ENCODE measurements at regions not wholly inside any gene's neighbourhood (a gene's known extent, or its start where the extent isn't known, plus 50 kb on each side); places are given as distances from the start of the nearest gene placed in this dataset.

DNA sequence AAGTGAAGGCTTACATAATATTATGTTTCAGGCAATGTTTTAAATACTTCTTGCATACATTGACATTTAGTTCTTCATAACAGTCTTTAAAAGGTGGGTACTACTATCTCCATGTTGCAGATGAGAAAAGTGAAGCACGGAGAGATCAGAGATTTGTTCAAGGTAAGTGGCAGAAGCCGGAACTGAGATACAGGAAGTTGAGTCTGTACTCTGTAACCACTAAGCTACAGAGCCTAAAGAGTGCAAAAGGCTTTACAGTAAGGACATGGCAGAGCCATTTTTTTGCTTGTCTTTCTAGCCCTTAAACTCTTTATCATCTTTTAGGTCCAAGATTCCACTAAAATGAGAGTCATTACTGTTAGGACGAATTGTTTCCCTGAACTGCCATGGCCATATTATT lies 186.5 kb upstream of the PEX5L start:
- ChIA-PET CTCF (no interaction called here), POLR2A (no interaction called here)
- TF ChIP-seq, protein P1, sequence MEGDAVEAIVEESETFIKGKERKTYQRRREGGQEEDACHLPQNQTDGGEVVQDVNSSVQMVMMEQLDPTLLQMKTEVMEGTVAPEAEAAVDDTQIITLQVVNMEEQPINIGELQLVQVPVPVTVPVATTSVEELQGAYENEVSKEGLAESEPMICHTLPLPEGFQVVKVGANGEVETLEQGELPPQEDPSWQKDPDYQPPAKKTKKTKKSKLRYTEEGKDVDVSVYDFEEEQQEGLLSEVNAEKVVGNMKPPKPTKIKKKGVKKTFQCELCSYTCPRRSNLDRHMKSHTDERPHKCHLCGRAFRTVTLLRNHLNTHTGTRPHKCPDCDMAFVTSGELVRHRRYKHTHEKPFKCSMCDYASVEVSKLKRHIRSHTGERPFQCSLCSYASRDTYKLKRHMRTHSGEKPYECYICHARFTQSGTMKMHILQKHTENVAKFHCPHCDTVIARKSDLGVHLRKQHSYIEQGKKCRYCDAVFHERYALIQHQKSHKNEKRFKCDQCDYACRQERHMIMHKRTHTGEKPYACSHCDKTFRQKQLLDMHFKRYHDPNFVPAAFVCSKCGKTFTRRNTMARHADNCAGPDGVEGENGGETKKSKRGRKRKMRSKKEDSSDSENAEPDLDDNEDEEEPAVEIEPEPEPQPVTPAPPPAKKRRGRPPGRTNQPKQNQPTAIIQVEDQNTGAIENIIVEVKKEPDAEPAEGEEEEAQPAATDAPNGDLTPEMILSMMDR (IDR thresholded peaks at IDR 0.05; ENCODE audit: insufficient read depth, low read depth, low read length) = no peak
- no peak for DNase-seq (ENCODE audit: low read depth)
- Histone ChIP-seq H3K27me3 (ENCODE audit: control insufficient read depth, insufficient read depth, low read length) (no peaks in the 10 kb centered on the region), H3K36me3 (ENCODE audit: control insufficient read depth, insufficient read depth, low read length) (no peaks in the 10 kb centered on the region), H3K4me3 (ENCODE audit: low read depth, low read length) (no peak overlapping the region)

DNA sequence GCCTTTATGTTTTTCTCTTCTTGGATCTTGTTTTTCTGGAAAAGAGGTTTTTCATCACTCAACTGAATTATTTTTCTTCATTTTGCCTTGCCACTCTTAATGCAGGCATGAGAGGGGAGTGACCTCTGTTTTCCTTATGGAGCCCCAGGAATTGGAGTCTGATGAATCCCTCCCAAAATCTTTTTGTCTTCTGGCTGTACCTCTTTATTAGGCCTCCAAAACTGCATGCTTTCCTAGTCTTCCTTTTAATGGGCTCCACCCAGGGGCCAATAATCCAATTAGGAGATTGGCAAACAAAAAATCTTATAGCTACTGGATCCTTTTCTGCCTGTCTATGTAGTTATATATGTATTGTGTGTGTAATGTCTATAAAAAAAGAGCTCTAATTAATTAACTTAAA lies 192.4 kb upstream of the PEX5L start:
- no peak for DNase-seq (ENCODE audit: low read depth)
- CTCF ChIA-PET = no interaction called here
- Histone ChIP-seq H3K4me3 (ENCODE audit: low read depth, low read length) (no peak overlapping the region), H3K36me3 (ENCODE audit: control insufficient read depth, insufficient read depth, low read length) (no peaks in the 10 kb centered on the region), H3K27me3 (ENCODE audit: control insufficient read depth, insufficient read depth, low read length) (no peaks in the 10 kb centered on the region)
- POLR2A ChIA-PET = no interaction called here
- TF ChIP-seq, protein P1 (IDR thresholded peaks at IDR 0.05; ENCODE audit: insufficient read depth, low read depth, low read length) = no peak

DNA sequence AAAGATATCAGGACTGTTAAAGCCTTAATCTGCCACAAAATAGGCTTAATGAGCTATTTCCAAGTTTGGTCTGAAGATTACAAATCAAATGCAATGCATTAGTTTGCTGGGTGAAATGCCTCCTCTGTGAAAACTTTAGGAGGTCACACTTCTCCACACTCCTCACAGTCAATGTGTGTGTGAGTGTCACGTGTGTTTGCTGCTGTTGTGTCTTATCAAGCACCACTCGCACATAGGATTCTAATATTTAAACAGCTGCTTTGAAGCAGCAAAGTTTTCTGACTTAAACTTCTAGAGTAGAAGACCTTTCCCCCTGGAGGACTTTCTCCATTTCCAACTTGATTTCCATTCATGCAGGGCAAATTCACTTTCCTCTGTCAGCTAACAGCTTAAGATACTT lies 203.2 kb upstream of the PEX5L start:
- no peaks in the 10 kb centered on the region for H3K27me3 ChIP-seq (ENCODE audit: control insufficient read depth, insufficient read depth, low read length)
- POLR2A ChIA-PET = no interaction called here
- CTCF ChIA-PET = no interaction called here
- H3K4me3 ChIP-seq (ENCODE audit: low read depth, low read length) = no peak overlapping the region
- H3K36me3 ChIP-seq (ENCODE audit: control insufficient read depth, insufficient read depth, low read length) = no peaks in the 10 kb centered on the region
- DNase-seq (ENCODE audit: low read depth) = no peak
- TF ChIP-seq, protein P1 (IDR thresholded peaks at IDR 0.05; ENCODE audit: insufficient read depth, low read depth, low read length) = no peak

DNA sequence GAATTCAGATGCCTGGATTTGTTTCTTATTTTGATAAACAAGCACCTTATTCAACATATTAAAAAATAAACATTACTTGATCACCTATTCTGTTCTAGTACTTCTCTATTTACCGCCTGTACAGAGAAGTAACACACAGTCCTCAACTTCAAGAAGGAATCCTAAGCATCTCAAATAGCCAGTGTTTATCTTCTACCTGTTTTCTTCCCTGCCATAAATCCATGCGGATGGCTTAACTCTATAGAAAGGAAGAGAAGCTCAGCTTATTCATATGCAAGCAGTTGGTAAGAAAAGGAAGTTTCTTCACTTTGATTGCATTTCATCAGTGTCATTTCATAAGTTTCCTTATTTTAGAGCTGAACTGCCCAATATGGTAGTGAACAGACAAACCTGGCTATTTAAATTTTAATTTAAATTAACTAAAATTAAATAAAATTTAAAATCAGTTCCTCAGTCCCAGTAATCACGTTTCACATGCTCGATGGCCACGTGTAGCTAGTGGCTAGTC lies 210.0 kb upstream of the PEX5L start:
- no peaks in the 10 kb centered on the region for H3K27me3 ChIP-seq (ENCODE audit: control insufficient read depth, insufficient read depth, low read length)
- TF ChIP-seq, protein P1 (IDR thresholded peaks at IDR 0.05; ENCODE audit: insufficient read depth, low read depth, low read length) = no peak
- no peak for DNase-seq (ENCODE audit: low read depth)
- ChIA-PET POLR2A (no interaction called here), CTCF (no interaction called here)
- no peaks in the 10 kb centered on the region for H3K36me3 ChIP-seq (ENCODE audit: control insufficient read depth, insufficient read depth, low read length)
- no peak overlapping the region for H3K4me3 ChIP-seq (ENCODE audit: low read depth, low read length)

DNA sequence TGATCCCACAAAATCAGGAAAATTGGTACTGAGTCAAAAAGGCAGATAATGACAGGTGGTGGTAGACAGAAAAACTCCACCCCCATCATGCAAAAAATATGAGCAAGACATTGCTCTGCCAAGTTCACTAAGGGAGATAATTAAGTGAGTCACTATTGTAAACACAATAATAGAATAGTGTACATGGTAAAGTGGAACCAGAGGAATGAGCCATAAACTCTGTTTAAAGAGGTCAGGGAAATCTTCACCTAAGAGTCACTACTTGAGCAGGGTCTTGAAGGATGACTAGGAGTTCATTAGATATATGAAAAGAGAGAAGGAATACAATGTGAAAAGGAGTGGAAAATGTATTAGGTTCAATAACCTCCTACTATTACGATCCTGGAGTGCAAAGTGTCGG lies 213.4 kb upstream of the PEX5L start:
- DNase-seq (ENCODE audit: low read depth) = no peak
- TF ChIP-seq, protein P1 (IDR thresholded peaks at IDR 0.05; ENCODE audit: insufficient read depth, low read depth, low read length) = no peak
- POLR2A ChIA-PET = no interaction called here
- no peaks in the 10 kb centered on the region for H3K27me3 ChIP-seq (ENCODE audit: control insufficient read depth, insufficient read depth, low read length)
- CTCF ChIA-PET = no interaction called here
- no peak overlapping the region for H3K4me3 ChIP-seq (ENCODE audit: low read depth, low read length)
- no peaks in the 10 kb centered on the region for H3K36me3 ChIP-seq (ENCODE audit: control insufficient read depth, insufficient read depth, low read length)

All from BJ (cell line).